Myocyte (in vitro differentiated cells): ENCODE measurements at regions not wholly inside any gene's neighbourhood (a gene's known extent, or its start where the extent isn't known, plus 50 kb on each side); places are given as distances from the start of the nearest gene placed in this dataset.
A peak's percentile ranks its signal among the peaks of the same experiment; 100 is the strongest.

Source experiments
- DNase-seq: peaks from one replicate; pipeline ENCODE4 v3.0.0-alpha.2; 2012; ENCODE audit warnings: low read depth

GRCh38 chr11:70624598-70624993, 226.3 kb downstream of the CTTN start:
- DNase-seq: no peak

DNA sequence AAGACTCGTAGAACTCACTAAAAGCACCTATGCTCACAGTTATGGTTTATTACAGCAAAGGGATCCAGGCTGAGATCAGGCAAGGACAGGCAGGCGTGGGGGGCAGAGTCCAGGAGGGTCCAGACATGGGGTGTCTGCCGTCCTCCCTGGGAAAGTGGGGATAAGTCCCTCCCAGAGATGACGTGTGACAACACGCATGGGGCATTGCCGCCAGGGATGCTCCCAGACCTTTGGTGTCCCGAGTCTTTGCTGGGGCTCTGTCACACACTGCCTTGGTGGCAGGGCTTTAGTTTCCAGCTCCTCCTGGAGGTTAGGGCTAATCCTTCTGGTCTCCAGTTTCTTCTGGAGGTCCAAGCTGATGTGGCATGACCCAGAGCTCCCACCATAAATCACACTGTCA, 226.7 kb downstream of the CTTN start:
- DNase-seq: no peak

- no peak for DNase-seq
Measured at GRCh38 chr11:70625582-70626518, 227.5 kb downstream of the CTTN start.

GRCh38 chr11:70627219-70627618, 228.9 kb downstream of the CTTN start:
- no peak for DNase-seq

DNA sequence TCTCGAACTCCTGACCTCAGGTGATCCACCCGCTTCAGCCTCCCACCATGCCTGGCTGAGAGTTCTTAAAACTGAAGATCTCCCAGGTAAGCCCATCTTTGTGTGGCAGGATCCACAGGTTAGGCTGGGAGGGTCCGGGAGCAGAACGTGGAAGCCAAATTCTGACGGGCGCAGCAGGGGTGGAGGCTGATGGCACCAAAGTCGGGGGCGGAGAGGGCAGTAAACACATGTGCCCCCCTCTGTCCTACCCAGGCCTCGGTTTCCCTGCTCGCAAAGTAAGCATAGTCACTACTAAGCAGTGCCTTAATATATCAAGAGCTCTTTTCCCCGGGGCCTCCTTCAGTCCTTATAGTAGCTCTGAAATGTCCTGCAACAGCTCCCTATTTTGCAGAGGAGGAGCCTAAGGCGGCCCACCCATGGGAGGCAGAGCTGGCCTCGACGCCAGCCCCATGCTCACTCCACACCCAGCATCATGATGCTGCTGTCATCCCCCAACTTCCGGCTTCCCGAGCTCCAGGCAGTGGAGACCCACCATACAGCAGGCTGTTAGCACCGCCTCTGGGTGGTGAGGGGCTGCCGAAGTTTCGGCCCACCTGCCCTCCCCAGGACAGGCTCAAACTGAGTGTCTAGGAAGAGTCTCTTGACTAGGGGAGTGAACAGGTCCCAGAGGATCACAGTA, 230.0 kb downstream of the CTTN start:
- DNase-seq: no peak

DNA sequence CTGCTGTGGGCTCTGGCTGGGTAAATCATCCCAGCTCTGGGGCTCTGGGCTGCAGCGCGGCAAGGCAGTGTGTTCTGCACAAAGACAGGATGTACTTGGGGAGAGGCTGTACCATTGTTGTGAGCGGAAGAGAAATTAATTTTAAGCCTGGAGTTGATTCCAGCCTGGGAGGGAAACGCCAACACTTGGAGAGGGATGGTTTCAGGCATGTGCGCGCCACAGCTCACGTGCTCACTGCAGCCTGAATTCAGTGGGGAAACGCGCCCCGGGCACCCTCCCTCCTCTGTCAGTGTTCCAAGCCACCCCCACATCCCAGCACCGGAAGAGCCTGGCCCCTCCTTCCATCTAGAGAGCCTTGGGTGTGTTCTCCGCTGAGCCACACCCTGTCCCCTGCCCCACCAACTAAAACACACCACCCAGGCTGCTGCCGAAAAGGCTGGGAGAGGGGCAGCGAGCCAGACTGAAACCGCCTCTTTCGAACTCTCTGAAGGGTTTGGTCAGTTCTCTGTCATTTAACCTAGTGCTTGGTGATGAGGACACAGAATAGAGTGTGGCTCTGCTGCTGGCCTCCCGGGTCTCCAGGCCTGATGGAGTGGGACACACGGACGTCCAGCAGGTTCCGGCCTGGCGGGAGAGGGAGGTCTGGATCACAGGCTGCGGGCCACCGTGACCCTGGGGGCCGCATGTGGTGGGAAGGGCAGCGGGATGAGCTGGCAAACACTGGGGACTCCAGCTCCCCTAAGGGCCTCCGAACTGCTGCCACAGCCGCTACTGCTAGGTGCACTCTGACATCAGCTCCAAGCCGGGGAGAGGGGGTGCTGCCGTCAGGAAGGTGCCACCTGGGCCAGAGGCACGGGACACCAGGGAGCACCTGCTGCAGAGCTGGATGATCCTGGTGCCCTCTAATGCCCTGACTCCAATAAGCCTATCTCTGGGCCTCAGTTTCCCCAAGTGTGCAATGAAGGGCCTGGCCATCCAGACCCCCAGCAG, 230.8 kb downstream of the CTTN start:
- DNase-seq: no peak

DNA sequence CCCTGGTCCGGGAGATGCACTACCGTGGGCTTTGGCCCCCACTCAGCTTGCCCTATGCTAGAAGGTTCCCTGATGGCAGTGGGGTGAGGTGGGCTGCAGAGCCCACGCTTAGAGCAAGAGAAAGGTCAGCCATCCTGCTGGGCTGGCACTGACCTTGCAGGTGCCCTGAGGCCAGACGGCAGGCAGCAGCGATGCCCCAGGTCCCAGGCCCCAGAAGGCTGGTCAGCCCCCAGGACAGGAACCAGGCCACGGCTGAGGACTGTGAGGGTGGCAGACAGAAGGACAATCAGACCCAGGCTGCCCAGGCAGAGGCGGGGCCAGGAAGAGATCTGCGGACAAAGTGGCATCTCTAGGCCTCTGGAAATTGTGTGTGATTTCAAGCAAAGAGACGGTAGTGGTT, 231.7 kb downstream of the CTTN start:
- no peak for DNase-seq

GRCh38 chr11:70630816-70631623, 232.7 kb downstream of the CTTN start:
- peak; percentile 43 for DNase-seq

GRCh38 chr11:70631624-70632047, 233.3 kb downstream of the CTTN start:
- no peak for DNase-seq

DNA sequence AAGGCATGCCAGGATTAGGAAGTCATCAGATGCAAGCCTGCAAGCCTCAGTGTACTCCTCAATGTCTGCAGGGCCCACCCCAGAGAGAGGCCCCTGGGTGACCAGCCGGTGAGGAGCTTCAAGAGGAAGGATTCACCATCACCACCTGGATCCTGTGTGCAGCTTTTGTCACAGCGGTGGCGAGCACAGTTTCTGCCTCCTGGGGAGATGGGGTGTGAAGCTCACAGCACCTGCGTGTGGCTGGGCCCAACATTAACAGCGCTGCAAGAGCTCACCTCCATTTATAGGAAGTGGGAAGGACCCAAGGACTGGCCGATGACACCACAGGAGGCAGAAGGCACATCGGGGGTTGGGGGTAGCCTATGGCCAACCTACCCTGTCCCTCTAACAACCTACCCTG, 235.3 kb downstream of the CTTN start:
- DNase-seq: no peak

GRCh38 chr11:70636659-70637058, 238.3 kb downstream of the CTTN start:
- no peak for DNase-seq

DNA sequence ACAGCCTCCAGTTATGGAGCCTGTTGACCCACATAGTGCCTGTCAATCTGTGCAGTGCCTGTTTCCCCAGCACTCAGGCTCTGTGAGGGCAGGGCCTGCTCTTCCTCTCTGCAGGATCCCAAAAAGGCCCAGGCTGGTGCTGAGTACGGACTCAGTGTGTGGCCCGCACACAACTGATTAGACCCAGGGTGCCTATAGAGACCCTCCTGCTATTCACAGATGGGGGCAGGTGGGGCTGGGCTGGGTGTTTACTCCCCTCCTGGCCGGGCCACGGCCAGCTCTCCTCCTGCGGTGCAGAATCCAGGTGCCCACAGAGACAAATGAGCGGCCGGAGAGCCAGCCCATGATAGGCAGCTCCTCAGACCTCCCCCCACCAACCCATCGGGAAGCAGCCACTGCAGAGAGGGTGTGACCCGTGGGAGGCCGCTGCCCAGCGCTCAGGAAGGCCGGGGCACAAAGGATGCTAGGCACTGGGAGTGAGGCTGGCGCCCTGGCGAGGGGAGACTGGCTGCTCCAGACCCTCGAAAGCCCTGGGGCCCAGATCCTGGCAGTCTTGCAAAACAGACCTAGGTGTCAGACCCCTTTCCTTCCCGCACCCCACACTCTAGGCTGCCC, 239.0 kb downstream of the CTTN start:
- DNase-seq: no peak

DNA sequence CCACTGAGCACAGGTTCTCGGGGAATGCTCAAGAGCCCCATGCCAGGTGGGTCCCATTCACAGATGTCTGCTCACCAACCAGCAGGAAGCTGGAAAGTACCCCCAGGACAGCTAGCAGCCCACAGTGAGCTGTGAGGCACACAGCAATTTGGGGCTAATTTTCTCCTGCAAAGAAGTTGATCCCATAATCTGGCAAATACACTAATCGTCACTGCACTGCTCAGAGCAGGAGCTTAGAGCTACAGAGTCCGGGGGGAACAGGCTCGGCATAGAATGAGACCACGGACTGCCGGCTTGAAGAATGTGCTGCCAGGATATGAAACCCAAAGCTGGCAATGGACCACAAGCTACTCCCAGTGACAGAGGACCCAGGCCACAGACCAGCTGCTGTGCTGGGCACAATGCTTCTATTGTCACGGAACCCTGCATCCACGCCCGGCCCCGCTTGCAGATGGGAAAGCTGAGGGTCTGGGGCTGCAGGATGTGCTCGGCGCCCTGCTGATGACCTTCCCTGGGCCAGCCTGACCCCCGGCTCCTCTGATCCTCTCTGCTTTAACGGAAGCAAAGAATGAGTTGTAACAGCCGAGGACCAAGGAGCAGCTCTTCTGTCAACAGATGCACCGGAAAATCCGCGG, 239.7 kb downstream of the CTTN start:
- DNase-seq: peak; percentile 71

DNA sequence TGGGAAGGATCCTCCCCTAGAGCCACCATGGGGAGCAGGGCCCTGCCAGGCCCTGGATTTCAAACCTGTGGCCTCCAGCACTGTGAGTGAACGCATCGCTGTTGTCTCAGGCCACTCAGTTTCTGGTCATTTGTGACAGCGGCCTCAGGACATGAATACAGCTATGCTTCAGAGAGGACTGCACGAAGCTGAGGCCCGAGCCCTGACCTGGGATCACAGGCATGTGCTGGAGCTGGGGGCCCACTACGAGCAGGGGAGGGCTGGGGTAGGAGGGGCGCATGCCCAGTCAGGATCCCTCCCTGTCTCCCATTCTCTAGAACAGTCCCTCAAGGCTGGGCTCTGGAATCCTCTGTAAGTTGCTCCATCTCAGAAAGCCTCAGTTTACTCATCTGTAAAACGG, 242.1 kb downstream of the CTTN start:
- DNase-seq: no peak

DNA sequence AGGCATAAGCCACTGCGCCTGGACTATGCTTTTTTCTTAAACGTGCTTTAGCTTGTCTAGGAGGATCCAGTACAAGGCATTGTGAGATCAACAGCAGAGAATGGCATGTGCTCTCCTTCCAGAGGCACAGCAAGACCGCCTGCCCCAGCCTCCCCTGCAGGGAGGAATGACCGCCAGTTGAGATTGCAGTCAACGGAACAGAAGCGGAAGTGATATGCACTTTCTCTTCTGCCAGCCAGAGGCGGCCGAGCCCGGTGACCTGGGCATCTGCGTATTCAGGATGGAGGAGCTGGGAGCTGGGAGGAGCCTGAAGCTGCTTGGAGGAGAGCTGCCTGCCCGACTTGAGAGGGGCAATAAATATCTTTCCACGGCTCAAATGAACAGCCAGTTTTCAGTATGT, 243.0 kb downstream of the CTTN start:
- no peak for DNase-seq

- DNase-seq: no peak
Measured at GRCh38 chr11:70642266-70642665, 243.9 kb downstream of the CTTN start.

DNA sequence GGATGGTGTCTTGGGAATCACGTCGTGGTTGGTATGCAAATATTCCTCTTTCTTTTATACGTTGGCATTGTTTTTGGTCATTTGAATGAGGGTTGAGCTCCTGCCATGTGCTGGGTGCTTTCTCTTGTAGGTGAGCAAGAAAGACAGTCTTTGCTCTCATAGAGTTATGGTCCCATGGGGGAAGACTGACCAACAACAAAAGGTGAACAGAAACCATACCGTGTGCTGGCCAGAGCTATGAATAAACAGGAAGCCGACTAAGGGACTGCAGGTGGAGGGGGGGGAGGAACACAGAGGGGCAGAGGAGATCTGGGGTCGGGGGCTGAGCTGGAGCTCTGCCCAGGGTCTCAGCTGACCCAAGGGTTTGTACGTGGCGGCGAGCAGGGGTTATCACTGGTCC, 245.3 kb downstream of the CTTN start:
- no peak for DNase-seq

DNA sequence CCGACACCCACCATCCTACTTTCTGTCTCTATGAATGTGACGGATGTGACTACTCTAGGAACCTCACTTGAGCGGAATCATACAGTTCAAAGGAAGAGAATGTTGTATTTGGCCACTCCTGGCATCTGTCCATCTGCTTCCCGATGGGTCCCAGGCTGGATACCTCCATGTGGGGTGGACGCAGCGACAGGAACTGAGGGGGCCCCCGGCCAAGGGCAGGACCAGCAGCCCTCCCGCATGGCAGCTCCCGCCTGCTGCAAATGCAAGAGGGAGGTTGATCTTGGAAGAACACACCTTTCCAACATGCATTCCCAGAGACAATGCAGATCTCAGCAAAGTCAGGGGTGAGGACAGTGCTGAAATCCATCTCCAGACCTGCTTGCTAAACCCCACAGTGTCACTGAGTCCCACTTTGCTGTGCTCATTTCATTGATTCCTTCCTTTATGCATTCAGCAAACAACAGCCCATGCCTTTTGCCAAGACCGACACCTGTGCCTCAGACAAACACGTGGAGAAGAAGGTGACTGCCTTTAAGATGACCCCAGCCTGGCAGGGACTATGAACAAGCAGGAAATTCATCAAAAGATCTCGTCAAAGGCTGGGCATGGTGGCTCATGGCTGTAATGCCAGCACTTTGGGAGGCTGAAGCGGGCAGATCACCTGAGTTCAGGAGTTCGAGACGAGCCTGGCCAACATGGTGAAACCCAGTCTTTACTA, 246.2 kb downstream of the CTTN start:
- DNase-seq: no peak

DNA sequence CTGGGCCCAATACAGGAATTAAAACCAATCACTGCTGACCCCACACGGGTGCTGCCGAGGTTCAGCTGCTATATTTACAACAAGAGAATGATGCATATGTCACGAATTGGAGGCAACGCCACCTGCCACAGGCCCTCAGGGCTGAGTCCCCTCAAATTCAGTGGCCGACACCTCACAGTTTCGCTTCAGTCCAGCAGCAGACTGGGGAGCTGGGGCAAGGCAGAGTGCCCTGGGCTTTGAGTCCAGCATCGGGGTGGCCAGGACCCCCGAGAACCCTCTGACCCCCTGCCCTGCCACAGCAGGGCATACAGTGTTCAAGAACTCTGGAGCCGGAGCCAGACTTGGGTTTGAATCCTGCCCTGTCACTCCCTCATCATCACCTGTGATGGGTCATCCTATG, 247.2 kb downstream of the CTTN start:
- DNase-seq: no peak
